ENCODE measurements at regions not wholly inside any gene's neighbourhood (a gene's known extent, or its start where the extent isn't known, plus 50 kb on each side); places are given as distances from the start of the nearest gene placed in this dataset.

- TF ChIP-seq CTCF (IDR thresholded peaks at IDR 0.05) (no peak), USF2 (CRISPR knock-in tag; IDR thresholded peaks at IDR 0.05) (no peak), CREB1 (CRISPR knock-in tag; IDR thresholded peaks at IDR 0.05) (no peak), JAZF1 (CRISPR knock-in tag; IDR thresholded peaks at IDR 0.05) (no peak), JUN (CRISPR knock-in tag; IDR thresholded peaks at IDR 0.05) (no peak), SP1 (CRISPR knock-in tag; conservative IDR thresholded peaks at IDR 0.05) (no peak), FOXJ3 (CRISPR knock-in tag; IDR thresholded peaks at IDR 0.05; ENCODE audit: borderline replicate concordance) (no peak), MLX (CRISPR knock-in tag; IDR thresholded peaks at IDR 0.05) (no peak), ATF6 (CRISPR knock-in tag; IDR thresholded peaks at IDR 0.05) (no peak), MAX (CRISPR knock-in tag; IDR thresholded peaks at IDR 0.05) (no peak), NFYB (CRISPR knock-in tag; conservative IDR thresholded peaks at IDR 0.05; ENCODE audit: low read depth) (no peak)
These were observed 112.7 kb downstream of the FHL5 start for GRCh38 chr6:96675597-96675996.

Measured in WTC11 (cell line).